Uterus (tissue), 3 donors: ENCODE measurements at regions not wholly inside any gene's neighbourhood (a gene's known extent, or its start where the extent isn't known, plus 50 kb on each side); places are given as distances from the start of the nearest gene placed in this dataset.

Source experiments
- DNase-seq, 2 donors: peaks; one replicate each; pipeline ENCODE4 v3.0.0-alpha.2; 2019 to 2020
- H3K27ac ChIP-seq, 2 donors: fragments of 200-600 bp; sonication (generic); 1 replicate in 1 of 2; 2 replicates in 1 of 2; pipeline ENCODE4 v1.5.1; 2016 to 2018
- H3K27me3 ChIP-seq, 2 donors: fragments of 200-600 bp; sonication (generic); one replicate each; pipeline ENCODE4 v1.5.1; 2018 to 2019; ENCODE audit warnings: control low read depth in 1 of 2
- H3K36me3 ChIP-seq, 2 donors: fragments of 200-600 bp; sonication (generic); one replicate each; pipeline ENCODE4 v1.5.1; 2019; ENCODE audit warnings: control low read depth in 1 of 2
- H3K4me1 ChIP-seq, 2 donors: fragments of 200-600 bp; sonication (generic); one replicate each; pipeline ENCODE4 v1.5.1; 2018 to 2019; ENCODE audit warnings: control low read depth in 1 of 2
- H3K4me3 ChIP-seq, 2 donors: fragments of 200-600 bp; sonication (generic); 1 replicate in 1 of 2; 2 replicates in 1 of 2; pipeline ENCODE4 v1.5.1; 2018 to 2019; ENCODE audit warnings: mild to moderate bottlenecking in 1 of 2
- H3K9me3 ChIP-seq, 2 donors: fragments of 200-600 bp; sonication (generic); one replicate each; pipeline ENCODE4 v1.5.1; 2019; ENCODE audit warnings: control low read depth in 1 of 2
- POLR2A ChIP-seq, 2 donors: fragments of 450-650 bp; IDR thresholded peaks; one replicate each; pipeline ENCODE4 v1.6.1; 2016; ENCODE audit warnings: antibody characterized with exemption in 2 of 2, mild to moderate bottlenecking in 1 of 2, moderate library complexity in 1 of 2
- intact Hi-C: fragments of 100-400 bp; cut with DNase I; formaldehyde crosslinking; loops from one replicate; pipeline ENCODE4 v1.15.1; 2023; ENCODE audit warnings: low total_unique reads
- TF ChIP-seq, protein P1 (sequence below), 4 experiments: fragments of 200-600 bp in 2 of 4; fragments of 450-650 bp in 2 of 4; sonication (generic) in 2 of 4; IDR thresholded peaks; one replicate each; pipeline ENCODE4 v1.5.1; 2016 to 2019; ENCODE audit warnings: antibody characterized with exemption in 4 of 4, mild to moderate bottlenecking in 2 of 4, moderate library complexity in 1 of 4
- donor health status: DM: yes; HTN: yes; CAD: no.

DNA sequence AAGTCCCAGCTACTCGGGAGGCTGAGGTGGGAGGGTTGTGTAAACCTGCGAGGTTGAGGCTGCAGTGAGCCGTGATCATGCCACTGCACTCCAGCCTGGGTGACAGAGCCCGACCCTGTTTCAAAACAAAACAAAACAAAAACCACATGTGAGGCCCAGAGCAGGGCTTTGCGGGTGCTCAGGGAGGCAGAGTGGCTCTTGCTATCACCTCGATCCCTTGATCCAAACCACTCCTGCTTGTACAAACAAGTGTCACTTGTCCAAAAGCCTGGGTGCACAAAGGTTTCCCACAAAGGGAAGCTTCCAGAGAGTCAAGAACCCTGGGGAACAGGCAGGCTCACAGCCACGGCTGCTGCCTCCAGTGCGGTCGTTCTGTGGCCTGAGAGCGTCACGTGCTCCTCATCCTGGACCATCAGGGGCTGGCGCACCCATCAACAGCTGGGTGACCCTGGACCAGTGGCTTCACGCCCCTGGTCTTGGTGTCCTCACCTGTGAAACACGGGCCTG lies 162.7 kb downstream of the C9orf50 start:
- intact Hi-C loops = no loop called here
- H3K36me3 ChIP-seq = no peaks in the 10 kb centered on the region
- TF ChIP-seq, protein P1, sequence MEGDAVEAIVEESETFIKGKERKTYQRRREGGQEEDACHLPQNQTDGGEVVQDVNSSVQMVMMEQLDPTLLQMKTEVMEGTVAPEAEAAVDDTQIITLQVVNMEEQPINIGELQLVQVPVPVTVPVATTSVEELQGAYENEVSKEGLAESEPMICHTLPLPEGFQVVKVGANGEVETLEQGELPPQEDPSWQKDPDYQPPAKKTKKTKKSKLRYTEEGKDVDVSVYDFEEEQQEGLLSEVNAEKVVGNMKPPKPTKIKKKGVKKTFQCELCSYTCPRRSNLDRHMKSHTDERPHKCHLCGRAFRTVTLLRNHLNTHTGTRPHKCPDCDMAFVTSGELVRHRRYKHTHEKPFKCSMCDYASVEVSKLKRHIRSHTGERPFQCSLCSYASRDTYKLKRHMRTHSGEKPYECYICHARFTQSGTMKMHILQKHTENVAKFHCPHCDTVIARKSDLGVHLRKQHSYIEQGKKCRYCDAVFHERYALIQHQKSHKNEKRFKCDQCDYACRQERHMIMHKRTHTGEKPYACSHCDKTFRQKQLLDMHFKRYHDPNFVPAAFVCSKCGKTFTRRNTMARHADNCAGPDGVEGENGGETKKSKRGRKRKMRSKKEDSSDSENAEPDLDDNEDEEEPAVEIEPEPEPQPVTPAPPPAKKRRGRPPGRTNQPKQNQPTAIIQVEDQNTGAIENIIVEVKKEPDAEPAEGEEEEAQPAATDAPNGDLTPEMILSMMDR (IDR thresholded peaks at IDR 0.05) = no peak
- TF ChIP-seq POLR2A (IDR thresholded peaks at IDR 0.05) = no peak
- H3K27me3 ChIP-seq = no peaks in the 10 kb centered on the region
- no peak overlapping the region for H3K4me3 ChIP-seq
- H3K9me3 ChIP-seq = no peaks in the 10 kb centered on the region
- peak overlapping the region; percentile 89 to 99 for H3K27ac ChIP-seq
- DNase-seq = peak in 1 of 2 donors; percentile 47
- peaks cover 14 to 30% of the 10 kb centered on the region in 2 donors for H3K4me1 ChIP-seq

DNA sequence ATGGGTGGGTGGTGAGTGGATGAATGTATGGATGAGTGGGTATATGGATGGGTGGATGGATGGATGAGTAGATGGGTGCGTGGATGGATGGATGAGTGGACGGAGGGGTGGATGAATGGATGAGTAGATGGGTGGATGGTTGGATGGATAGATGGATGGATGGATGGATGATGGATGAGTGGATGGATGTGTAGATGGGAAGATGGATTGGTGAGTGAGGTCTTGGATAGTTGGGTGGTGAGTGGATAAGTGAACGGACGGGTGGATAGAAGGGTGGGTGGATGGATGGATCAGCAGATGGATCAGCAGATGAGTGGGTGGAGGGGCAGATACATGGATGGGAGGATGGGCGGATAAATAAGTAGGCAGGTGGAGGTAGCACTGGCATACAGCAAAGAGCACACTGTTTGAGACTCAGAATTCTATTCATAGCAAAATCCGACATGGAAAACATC lies 163.5 kb downstream of the C9orf50 start:
- no peak for DNase-seq
- Histone ChIP-seq H3K4me3 (no peak overlapping the region), H3K9me3 (no peaks in the 10 kb centered on the region), H3K4me1 (peaks cover 14 to 30% of the 10 kb centered on the region in 2 donors), H3K36me3 (no peaks in the 10 kb centered on the region), H3K27me3 (no peaks in the 10 kb centered on the region), H3K27ac (peak overlapping the region in 1 of 2 donors; percentile 89)
- no peak for TF ChIP-seq POLR2A (IDR thresholded peaks at IDR 0.05)
- TF ChIP-seq, protein P1 (IDR thresholded peaks at IDR 0.05) = no peak
- intact Hi-C loops = no loop called here

DNA sequence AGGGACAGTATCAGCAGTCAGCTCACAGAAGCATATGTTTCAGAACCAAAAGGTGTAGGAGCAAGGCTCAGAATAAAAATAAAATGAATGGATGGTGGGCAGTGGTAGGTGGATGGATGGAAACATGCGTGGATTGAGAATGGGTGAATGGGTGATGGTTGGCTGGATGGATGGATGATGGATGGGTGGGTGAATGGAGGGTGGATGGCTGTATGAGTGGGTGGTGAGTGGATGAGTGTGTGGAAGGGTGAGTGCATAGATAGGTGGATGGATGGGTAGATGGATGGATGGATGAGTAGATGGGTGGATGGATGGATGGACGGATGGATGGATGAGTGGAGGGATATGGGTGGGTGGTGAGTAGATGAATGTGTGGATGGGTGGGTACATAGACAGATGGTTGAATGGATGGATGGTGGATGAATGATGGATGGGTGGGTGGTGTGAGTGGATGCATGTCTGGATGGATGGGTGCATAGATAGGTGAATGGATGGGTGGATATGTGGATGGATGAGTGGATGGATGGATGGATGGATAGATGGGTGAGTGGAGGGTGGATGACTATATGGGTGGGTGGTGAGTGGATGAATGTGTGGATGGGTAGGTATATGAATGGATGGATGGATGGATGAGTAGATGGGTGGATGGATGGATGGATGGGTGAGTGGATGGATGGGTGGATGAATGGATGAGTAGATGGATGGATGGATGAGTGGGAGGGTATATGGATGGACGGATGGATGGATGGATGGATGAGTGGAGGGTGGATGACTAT lies 164.2 kb downstream of the C9orf50 start:
- no peak overlapping the region for H3K27ac ChIP-seq
- H3K9me3 ChIP-seq = no peaks in the 10 kb centered on the region
- no peaks in the 10 kb centered on the region for H3K27me3 ChIP-seq
- DNase-seq = no peak
- TF ChIP-seq, protein P1 (IDR thresholded peaks at IDR 0.05) = no peak
- TF ChIP-seq POLR2A (IDR thresholded peaks at IDR 0.05) = no peak
- no peaks in the 10 kb centered on the region for H3K36me3 ChIP-seq
- H3K4me1 ChIP-seq = peaks cover 16 to 32% of the 10 kb centered on the region in 2 donors
- no peak overlapping the region for H3K4me3 ChIP-seq
- intact Hi-C loops = no loop called here

DNA sequence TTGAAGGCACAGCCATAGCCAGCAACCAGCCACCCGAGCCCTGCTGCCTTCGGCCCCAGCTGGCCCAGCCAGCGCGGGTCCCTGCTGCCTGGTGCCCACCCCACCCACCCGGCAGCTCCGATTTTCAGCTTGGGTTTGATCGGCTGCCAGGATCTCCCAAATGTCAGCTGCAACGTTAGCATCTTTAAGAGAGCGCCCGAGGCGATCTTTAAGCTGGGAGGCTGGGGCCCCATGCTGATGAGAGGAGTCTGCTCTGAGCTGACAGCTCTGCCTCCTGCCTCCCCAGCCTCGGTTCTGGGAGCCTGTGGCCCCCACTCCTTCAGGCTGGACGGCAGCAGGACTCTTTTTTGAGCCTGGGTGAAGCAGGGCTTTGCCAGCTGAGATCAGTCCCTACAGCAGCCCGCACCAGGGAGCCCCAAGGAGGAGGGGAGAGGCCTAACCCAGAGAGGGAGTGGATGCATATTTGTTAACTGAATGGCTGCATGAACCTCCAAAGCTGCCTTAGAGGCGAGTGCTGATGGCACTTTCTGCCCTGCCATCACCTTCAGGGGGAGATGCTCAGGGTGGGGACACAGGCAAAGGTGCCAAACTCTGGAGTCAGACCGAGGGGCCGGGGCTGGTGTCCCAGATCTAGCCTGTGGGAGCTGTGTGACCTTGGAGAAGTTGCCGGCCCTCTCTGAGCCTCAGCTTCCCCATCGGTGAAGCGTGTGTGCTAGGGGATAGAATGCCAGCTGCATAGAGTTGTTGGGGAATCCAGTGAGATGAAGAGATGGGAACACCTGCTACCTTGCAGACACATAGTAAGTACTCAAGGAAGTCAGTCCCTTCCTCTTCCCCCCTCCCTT lies 165.5 kb downstream of the C9orf50 start:
- no peaks in the 10 kb centered on the region for H3K27me3 ChIP-seq
- H3K9me3 ChIP-seq = no peaks in the 10 kb centered on the region
- DNase-seq = no peak
- H3K36me3 ChIP-seq = no peaks in the 10 kb centered on the region
- H3K4me3 ChIP-seq = no peak overlapping the region
- H3K4me1 ChIP-seq = peaks cover 14 to 32% of the 10 kb centered on the region in 2 donors
- H3K27ac ChIP-seq = peak overlapping the region in 1 of 2 donors; percentile 57
- intact Hi-C loops = no loop called here
- TF ChIP-seq POLR2A (IDR thresholded peaks at IDR 0.05) = no peak
- TF ChIP-seq, protein P1 (IDR thresholded peaks at IDR 0.05) = no peak
